Anterior cingulate cortex (tissue), 58 donors: ENCODE measurements at regions not wholly inside any gene's neighbourhood (a gene's known extent, or its start where the extent isn't known, plus 50 kb on each side); places are given as distances from the start of the nearest gene placed in this dataset.

ENCODE experiments used
- DNase-seq, 58 donors: peaks; one replicate each; lab custom pipeline; 2025; lab: John Stamatoyannopoulos, UW

GRCh38 chr20:21002486-21002885, 103.7 kb downstream of the LINC00237 start:
- no peak for DNase-seq

- DNase-seq, result no peak
These were observed 112.8 kb downstream of the LINC00237 start for GRCh38 chr20:20993372-20993771.

- no peak for DNase-seq
These were observed 113.3 kb downstream of the LINC00237 start for GRCh38 chr20:20992686-20993360.

GRCh38 chr20:20992277-20992676, 113.9 kb downstream of the LINC00237 start:
- no peak for DNase-seq

DNA sequence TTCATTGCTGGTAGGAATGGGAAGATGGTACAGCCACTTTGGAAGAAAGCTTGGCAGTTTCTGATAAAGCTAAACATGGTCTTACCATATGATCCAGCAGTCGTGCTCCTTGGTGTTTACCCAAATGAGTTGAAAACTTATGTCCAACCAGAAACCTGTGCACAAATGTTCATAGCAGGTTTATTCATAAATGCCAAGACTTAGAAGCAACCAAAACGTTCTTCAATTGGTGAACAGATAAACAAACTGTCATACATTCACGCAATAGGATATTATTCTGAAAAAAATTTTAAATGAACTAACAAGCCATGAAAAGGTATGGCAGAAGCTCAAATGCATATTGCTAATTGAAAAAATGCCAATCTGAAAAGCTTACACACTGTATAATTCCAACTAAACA, 117.1 kb downstream of the LINC00237 start:
- DNase-seq, result no peak

DNA sequence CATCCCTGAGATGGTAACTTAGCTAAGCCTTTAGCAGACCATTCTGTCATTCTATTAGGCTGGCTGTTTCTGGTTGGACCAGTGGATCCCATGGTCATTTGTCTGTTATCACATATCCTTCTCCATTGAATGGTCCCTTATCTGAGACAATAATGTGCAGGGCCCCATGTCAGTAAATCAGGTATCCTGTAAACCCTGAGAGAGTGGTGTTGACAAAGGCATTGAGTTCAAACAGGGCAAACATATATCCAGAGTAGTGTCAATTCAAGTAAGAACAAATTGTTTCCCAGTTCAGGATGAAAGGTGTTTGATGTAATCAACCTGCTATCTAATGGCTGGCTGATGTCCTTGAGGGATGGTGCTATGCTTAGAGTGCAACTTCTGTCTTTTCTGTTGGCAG, 126.2 kb downstream of the LINC00237 start:
- no peak for DNase-seq

DNA sequence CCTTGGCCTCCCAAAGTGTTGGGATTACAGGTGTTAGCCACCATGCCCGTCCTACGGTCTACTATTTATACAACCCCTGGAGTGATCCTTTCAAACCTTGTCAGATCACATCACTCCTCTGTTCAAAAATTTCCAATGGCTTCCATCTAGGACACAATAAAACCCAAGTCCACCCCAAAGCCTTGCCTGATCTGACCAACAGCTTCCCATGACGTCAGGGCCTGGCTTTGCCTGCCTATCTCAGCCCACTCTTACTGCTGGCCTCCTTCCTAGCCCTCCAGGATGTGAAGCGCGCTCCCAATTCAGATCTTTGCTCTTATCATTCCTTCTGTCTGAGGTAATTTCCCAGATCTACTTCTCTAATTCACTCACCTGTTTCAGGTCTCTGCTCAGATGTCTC, 128.4 kb downstream of the LINC00237 start:
- no peak for DNase-seq

DNA sequence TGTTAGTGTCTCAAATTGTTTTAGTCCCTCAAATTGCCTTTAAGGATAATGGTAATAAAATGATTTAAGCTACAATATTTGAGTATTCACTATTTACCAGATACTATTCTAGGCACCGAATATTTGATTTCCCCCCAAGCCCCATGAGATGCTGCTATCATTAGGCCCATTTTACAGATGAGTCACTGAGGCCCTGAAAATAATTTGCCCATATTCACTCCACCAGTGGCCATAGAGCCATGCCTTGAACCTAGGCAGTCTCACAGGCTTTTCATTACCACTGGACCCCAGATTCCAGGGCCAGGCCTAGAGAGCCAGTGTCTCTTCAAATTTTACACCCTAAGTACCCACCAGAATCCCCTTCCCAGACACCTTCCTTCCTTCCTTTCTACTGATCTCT, 133.7 kb downstream of the LINC00237 start:
- no peak for DNase-seq

GRCh38 chr20:20971810-20972209, 134.3 kb downstream of the LINC00237 start:
- no peak for DNase-seq

GRCh38 chr20:20970841-20971240, 135.3 kb downstream of the LINC00237 start:
- no peak for DNase-seq

DNA sequence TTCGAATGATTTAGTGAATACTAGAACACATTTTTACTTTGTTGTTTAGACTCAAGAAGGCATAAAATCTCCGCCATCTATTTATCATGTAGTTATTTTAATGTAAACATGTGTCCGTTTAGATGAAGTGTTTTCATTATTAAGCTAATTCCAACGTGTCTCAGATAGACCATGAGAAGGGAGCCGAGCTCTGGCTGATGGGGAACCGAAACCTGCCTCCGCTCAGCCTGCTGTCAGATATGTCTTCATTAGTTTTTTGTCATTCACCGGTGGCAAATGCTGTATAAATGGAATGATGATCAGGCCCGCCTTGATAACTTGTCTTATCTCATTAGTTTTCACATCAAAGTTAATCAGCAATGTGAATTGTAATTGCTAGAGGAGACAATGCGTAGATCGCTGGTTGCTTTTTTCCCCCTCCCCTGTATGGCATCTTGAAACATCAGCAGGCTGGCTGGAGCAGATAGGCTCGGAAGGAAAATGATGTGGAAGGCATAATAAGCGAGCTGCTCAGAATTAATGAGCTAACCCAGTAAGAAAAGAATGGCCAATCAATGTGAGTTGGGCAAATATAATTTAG, 136.4 kb downstream of the LINC00237 start:
- DNase-seq, result no peak

GRCh38 chr20:20967564-20968184, 138.5 kb downstream of the LINC00237 start:
- no peak for DNase-seq

- DNase-seq, result no peak
These were observed 140.0 kb downstream of the LINC00237 start for GRCh38 chr20:20966171-20966570.

DNA sequence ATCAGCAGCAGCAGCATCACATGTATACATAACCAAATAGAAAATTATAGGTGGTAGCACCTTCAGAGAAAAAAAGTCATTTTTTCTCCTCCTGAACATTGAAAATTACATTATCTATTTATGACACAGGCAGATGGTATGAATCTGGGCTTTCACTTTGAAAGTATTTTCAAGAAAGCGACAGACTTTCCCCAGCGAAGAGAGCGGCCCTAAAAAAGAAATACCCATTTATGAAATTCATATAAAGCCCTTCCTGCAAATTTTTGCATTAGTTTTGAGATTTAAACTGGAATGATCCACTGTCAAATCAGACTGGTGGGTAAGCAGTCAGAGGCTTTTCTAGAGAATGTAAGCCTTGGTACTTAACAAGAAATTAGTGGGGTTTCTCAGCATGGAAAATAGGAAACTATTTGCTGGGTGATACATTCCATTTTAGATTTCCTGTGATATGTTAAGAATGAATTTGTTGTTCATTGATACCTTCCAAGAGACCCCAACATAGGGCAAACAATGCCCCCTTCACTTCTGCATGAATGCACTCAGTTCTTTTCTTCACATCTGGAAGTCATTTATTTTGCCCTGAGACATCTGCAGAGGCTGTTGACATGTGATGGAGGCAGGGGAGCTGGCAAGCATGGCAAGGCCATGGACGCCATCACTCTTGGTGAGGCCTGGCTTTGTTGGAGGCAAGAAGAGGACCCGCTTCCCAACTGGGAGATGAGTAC, 147.0 kb downstream of the LINC00237 start:
- DNase-seq, result no peak

DNA sequence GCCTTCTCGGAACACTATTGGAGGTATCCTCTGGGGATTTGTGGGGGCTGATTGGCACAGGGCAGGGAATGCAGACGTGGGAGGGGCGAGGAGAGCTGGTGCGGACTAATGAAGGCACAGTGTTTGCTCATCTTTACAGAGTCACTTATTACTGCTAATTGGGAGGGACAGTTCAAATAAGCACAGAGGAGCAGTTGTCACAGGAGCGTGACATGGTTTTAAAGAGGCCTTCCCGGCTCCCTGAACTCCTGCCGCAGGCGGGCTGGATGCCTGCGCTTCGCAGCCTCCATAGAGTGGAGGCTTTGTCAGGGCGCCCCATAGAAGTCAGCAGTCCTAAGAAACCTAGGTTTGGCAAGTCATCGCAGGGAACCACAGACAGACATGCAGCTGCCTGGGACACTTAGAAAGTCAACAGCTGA, 149.6 kb downstream of the LINC00237 start:
- peak in 49 of 58 donors; percentile 2 to 75 (median 33) for DNase-seq

GRCh38 chr20:20955892-20956291, 150.3 kb downstream of the LINC00237 start:
- peak in 1 of 58 donors; percentile 5 for DNase-seq

GRCh38 chr20:20953738-20954618, 152.2 kb downstream of the LINC00237 start:
- peak in 2 of 58 donors; percentile 1 to 3 for DNase-seq

DNA sequence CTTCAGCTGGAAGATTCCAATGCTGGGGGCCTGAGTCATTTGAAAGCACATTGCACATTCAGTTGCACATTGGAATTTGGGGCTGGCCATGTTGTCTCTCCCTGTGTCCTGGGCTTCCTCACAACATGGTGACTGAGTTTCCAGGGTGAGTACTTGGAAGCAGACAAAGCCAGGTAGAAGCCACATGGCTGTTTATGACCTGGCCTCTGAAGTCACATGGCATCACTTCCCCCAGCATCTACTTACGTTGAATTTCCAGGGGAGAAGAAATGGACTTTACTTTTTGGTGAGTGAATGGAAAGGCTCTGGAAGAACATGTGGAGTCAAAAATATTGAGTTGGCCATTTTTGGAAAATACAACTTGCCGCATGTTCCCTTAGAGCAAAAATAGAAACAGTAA, 155.5 kb downstream of the LINC00237 start:
- DNase-seq, result no peak

DNA sequence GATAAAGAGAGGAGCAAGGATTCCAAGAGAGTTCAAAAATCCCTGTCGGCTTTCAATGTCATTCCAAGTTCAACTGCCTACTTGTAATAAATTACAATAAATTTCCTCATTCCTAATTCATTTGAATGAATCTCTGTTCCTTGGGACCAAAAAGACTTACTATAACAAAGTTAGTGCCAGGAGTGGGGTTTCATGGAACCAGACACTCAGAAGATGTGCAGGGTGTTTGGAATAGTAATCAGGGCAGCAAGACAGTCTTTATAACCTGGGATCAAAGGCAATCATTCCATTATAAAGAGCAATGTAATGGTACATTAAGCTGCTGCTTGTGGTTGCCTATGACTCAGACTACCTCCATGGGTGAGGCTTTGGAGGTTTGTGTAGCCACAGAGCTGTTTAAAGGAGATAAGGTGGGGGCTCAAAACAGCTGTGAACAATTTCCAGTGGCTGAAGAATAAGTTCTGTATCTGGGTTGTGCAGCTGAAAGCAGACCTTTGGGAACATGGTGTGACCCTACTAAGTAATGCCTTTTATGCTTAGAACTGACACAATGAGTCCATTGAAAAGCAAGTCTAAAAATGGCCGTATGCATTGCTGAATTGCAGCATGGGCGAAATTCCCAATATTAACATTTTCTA, 159.9 kb downstream of the LINC00237 start:
- DNase-seq, result no peak

DNA sequence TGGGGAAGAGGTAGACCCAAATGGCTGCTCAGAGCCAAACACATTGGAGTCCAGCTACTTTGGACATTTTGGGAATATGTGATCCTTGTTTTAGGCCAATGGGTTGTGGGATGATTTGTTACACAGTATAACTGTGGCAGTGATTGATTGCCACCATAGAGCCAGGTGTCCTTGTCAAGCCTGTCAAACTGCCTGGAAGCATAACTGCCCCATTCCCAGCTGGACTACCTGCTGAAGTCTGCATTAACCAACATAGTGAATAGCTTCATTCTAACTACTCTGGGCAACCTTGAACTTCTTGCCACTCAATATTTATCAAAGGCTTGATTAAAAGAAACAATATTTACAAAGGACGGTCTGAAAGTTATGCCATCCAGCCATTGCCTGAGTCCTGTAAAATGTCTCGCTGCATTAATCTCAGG, 164.7 kb downstream of the LINC00237 start:
- no peak for DNase-seq
